GM12891 (cell line): ENCODE measurements at regions not wholly inside any gene's neighbourhood (a gene's known extent, or its start where the extent isn't known, plus 50 kb on each side); places are given as distances from the start of the nearest gene placed in this dataset.
"Not testable (repeated sequence)": the region's sequence is repeated elsewhere in the genome, so short reads cannot be mapped to it uniquely, and the experiment has no call there.

Experiments
- DNase-seq: peaks from one replicate; pipeline ENCODE4 v3.0.0; 2011; ENCODE audit warnings: low spot score; ENCODE audit not compliant: insufficient read length
- FAIRE-seq: peaks from 2 replicates; lab custom pipeline; 2011; peaks lifted over from hg19 to GRCh38; lab: Jason Lieb, UNC
- PAX5 ChIP-seq: IDR thresholded peaks from 2 replicates; pipeline ENCODE4 v1.6.1; 2011; ENCODE audit warnings: low read length, moderate library complexity, mild to moderate bottlenecking; ENCODE audit not compliant: insufficient read depth, severe bottlenecking
- POLR2A ChIP-seq: IDR thresholded peaks from 2 replicates; pipeline ENCODE4 v1.6.1; 2011; ENCODE audit warnings: low read depth, low read length, control low read depth
- POLR2AphosphoS5 ChIP-seq: IDR thresholded peaks from 2 replicates; pipeline ENCODE4 v1.6.1; 2011; ENCODE audit warnings: low read depth, low read length, control low read depth
- POU2F2 ChIP-seq: IDR thresholded peaks from 2 replicates; pipeline ENCODE4 v1.6.1; 2011; ENCODE audit warnings: low read depth, mild to moderate bottlenecking, control low read depth, low read length, moderate library complexity
- SPI1 ChIP-seq: IDR thresholded peaks from 2 replicates; pipeline ENCODE4 v1.6.1; 2011; ENCODE audit warnings: low read depth, low read length, control low read depth
- TAF1 ChIP-seq: IDR thresholded peaks from 2 replicates; pipeline ENCODE4 v1.6.1; 2011; ENCODE audit warnings: low read depth, low read length, control low read depth

- TF ChIP-seq SPI1 (peak; percentile 62; the same call in 1 of the 2 replicates), TAF1 (no peak)
- FAIRE-seq (no peak), DNase-seq (no peak)
Measured at GRCh38 chr12:31804185-31804504, 75.3 kb upstream of the AMN1 start.

- DNase-seq (no peak), FAIRE-seq (peak; percentile 81)
- TF ChIP-seq POLR2AphosphoS5 (no peak), POU2F2 (no peak), SPI1 (no peak), PAX5 (no peak), TAF1 (no peak), POLR2A (no peak)
Measured at GRCh38 chr12:31803306-31804184, 74.7 kb upstream of the AMN1 start.

- no peak for TF ChIP-seq SPI1
- no peak for TF ChIP-seq PAX5
- no peak for TF ChIP-seq POLR2AphosphoS5
- no peak for TF ChIP-seq POLR2A
- TF ChIP-seq POU2F2 = no peak
- no peak for TF ChIP-seq TAF1
- DNase-seq (no peak), FAIRE-seq (no peak)
Measured at GRCh38 chr12:31801872-31802271, 73.1 kb upstream of the AMN1 start.

- TF ChIP-seq SPI1 (no peak), PAX5 (no peak), POLR2A (no peak), POU2F2 (no peak)
- no peak for DNase-seq
- FAIRE-seq = no peak
Measured at GRCh38 chr12:31797230-31797872, 68.5 kb upstream of the AMN1 start.

- FAIRE-seq = no peak
- TF ChIP-seq TAF1 (no peak), POLR2A (no peak), POU2F2 (no peak), PAX5 (no peak), POLR2AphosphoS5 (no peak), SPI1 (no peak)
- DNase-seq = no peak
Measured at GRCh38 chr12:31796270-31796951, 67.6 kb upstream of the AMN1 start.

- DNase-seq = no peak
- FAIRE-seq = no peak
- no peak for TF ChIP-seq POU2F2
Measured at GRCh38 chr12:31794745-31795144, 65.9 kb upstream of the AMN1 start.

GRCh38 chr12:31791265-31791664, 62.4 kb upstream of the AMN1 start:
- not testable (repeated sequence) for DNase-seq
- peak; percentile 5 for FAIRE-seq

GRCh38 chr12:31790759-31791158, 61.9 kb upstream of the AMN1 start:
- TF ChIP-seq POLR2AphosphoS5 = no peak
- no peak for TF ChIP-seq SPI1
- TF ChIP-seq TAF1 = no peak
- FAIRE-seq (no peak), DNase-seq (no peak)

GRCh38 chr12:31785318-31785717, 56.5 kb upstream of the AMN1 start:
- DNase-seq = no peak
- TF ChIP-seq POLR2AphosphoS5 (no peak), PAX5 (no peak), POU2F2 (no peak), TAF1 (no peak), SPI1 (no peak), POLR2A (no peak)
- FAIRE-seq = no peak

GRCh38 chr12:31783996-31784645, 55.3 kb upstream of the AMN1 start:
- DNase-seq = no peak
- FAIRE-seq = peak; percentile 33
- no peak for TF ChIP-seq PAX5
- TF ChIP-seq SPI1 = no peak
- no peak for TF ChIP-seq POLR2A
- no peak for TF ChIP-seq TAF1
- no peak for TF ChIP-seq POLR2AphosphoS5
- TF ChIP-seq POU2F2 = no peak
